Endodermal cell (in vitro differentiated cells): ENCODE measurements at regions not wholly inside any gene's neighbourhood (a gene's known extent, or its start where the extent isn't known, plus 50 kb on each side); places are given as distances from the start of the nearest gene placed in this dataset.

ENCODE experiments used
- DNase-seq: peaks from one replicate; pipeline ENCODE4 v3.0.0-alpha.2; 2017
- H3K27ac ChIP-seq: 2 replicates; pipeline ENCODE4 v1.5.1; 2013; ENCODE audit warnings: mild to moderate bottlenecking, low read depth, low read length, moderate library complexity
- H3K27me3 ChIP-seq: 2 replicates; pipeline ENCODE4 v1.6.1; 2013; ENCODE audit warnings: mild to moderate bottlenecking, low read length, moderate library complexity; ENCODE audit not compliant: insufficient read depth, control insufficient read depth, poor library complexity, severe bottlenecking
- H3K36me3 ChIP-seq: 2 replicates; pipeline ENCODE4 v1.7.0; 2013; ENCODE audit warnings: mild to moderate bottlenecking, low read length, moderate library complexity; ENCODE audit not compliant: control insufficient read depth, insufficient read depth
- H3K4me1 ChIP-seq: one replicate; pipeline ENCODE4 v1.7.0; 2013; ENCODE audit warnings: low read length; ENCODE audit not compliant: control insufficient read depth, insufficient read depth
- H3K4me3 ChIP-seq: 2 replicates; pipeline ENCODE4 v1.5.1; 2013; ENCODE audit warnings: mild to moderate bottlenecking, low read length, moderate library complexity
- H3K9ac ChIP-seq: 2 replicates; pipeline ENCODE4 v1.6.1; 2013; ENCODE audit warnings: mild to moderate bottlenecking, low read length, moderate library complexity; ENCODE audit not compliant: poor library complexity, severe bottlenecking; ENCODE audit errors: extremely low read depth
- H3K9me3 ChIP-seq: 2 replicates; pipeline ENCODE4 v1.6.1; 2013; ENCODE audit warnings: mild to moderate bottlenecking, low read length, moderate library complexity; ENCODE audit not compliant: control insufficient read depth
- H3K27ac Mint-ChIP-seq: 2 replicates; pipeline ENCODE4 v1.8.0; 2020; ENCODE audit warnings: mixed read lengths
- H3K27me3 Mint-ChIP-seq: 2 replicates; pipeline ENCODE4 v1.8.0; 2021; ENCODE audit warnings: mild to moderate bottlenecking, mixed read lengths; ENCODE audit not compliant: insufficient read depth
- H3K36me3 Mint-ChIP-seq: 2 replicates; pipeline ENCODE4 v1.8.0; 2020; ENCODE audit warnings: low read depth, mixed read lengths
- H3K4me1 Mint-ChIP-seq: 2 replicates; pipeline ENCODE4 v1.8.0; 2020; ENCODE audit warnings: mixed read lengths
- H3K4me3 Mint-ChIP-seq: 2 replicates; pipeline ENCODE4 v1.8.0; 2020; ENCODE audit warnings: mild to moderate bottlenecking, moderate library complexity, mixed read lengths
- H3K9me3 Mint-ChIP-seq: 2 replicates; pipeline ENCODE4 v1.8.0; 2020; ENCODE audit warnings: mild to moderate bottlenecking, mixed read lengths
- WGBS, 2 experiments: methylation state at CpG; one replicate each; pipeline versions ENCODE4 v1.1.5 to v1.1.7; 2013; ENCODE audit warnings: missing lambda C conversion rate in 2 of 2, mixed read lengths in 1 of 2; ENCODE audit not compliant: insufficient coverage in 1 of 2, insufficient read length in 1 of 2; 5-methylcytosine and 5-hydroxymethylcytosine counted together
- TF ChIP-seq, protein P1 (sequence below): fragments of 200-600 bp; sonication (generic); conservative IDR thresholded peaks from 2 replicates; pipeline ENCODE4 v1.5.0; 2021; ENCODE audit warnings: antibody characterized with exemption, mild to moderate bottlenecking

DNA sequence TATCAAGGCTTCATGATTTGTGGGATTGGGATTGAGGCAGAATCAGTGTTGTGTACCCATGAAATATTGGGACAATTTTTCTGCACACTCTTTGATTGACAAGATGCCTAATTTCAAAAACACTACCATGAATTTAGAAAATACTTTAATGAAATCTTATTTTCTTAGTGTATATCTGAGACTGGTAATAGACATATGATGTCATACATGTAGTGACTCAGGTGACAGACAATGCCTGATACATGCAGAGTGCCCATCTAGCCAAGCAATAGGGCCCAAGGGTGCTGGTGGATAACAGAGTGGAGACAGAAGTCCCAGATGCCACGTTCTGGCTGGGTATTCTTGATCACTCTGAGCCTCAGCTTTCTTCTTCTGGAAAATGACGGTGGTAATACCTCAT lies 279.6 kb upstream of the ARID1B start:
- H3K27me3 Mint-ChIP-seq = no peaks in the 10 kb centered on the region
- WGBS, 2 experiments = 76 to 100% methylated on average over 1 to 2 of the region's 2 CpGs
- no peaks in the 10 kb centered on the region for H3K36me3 Mint-ChIP-seq
- H3K27me3 ChIP-seq = no peaks in the 10 kb centered on the region
- no peak overlapping the region for H3K4me3 Mint-ChIP-seq
- H3K9me3 Mint-ChIP-seq = no peaks in the 10 kb centered on the region
- H3K9me3 ChIP-seq = no peaks in the 10 kb centered on the region
- no peaks in the 10 kb centered on the region for H3K4me1 ChIP-seq
- H3K27ac Mint-ChIP-seq = no peak overlapping the region
- TF ChIP-seq, protein P1, sequence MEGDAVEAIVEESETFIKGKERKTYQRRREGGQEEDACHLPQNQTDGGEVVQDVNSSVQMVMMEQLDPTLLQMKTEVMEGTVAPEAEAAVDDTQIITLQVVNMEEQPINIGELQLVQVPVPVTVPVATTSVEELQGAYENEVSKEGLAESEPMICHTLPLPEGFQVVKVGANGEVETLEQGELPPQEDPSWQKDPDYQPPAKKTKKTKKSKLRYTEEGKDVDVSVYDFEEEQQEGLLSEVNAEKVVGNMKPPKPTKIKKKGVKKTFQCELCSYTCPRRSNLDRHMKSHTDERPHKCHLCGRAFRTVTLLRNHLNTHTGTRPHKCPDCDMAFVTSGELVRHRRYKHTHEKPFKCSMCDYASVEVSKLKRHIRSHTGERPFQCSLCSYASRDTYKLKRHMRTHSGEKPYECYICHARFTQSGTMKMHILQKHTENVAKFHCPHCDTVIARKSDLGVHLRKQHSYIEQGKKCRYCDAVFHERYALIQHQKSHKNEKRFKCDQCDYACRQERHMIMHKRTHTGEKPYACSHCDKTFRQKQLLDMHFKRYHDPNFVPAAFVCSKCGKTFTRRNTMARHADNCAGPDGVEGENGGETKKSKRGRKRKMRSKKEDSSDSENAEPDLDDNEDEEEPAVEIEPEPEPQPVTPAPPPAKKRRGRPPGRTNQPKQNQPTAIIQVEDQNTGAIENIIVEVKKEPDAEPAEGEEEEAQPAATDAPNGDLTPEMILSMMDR = no peak
- no peak overlapping the region for H3K4me3 ChIP-seq
- no peaks in the 10 kb centered on the region for H3K4me1 Mint-ChIP-seq
- H3K9ac ChIP-seq = no peak overlapping the region
- no peaks in the 10 kb centered on the region for H3K36me3 ChIP-seq
- no peak overlapping the region for H3K27ac ChIP-seq
- no peak for DNase-seq

DNA sequence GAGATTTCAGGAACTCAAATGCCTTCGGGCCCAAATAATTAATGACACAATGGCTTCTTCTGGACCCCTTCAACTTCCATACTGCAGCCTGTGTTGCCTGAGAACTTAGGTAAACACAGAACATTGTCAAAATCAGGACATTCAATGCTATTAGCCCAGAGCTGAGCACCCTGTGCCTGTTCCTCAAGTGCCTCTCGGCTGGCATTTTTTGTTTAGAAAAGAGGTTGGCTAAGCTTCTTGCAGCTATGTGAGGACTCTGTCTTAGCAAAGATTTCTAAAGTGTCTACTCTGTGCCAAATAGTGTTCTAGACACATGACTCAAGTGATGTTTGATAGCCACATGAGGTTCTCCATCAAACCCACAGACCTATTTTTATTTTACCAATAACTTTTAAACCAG lies 289.3 kb upstream of the ARID1B start:
- no peak overlapping the region for H3K9ac ChIP-seq
- no peaks in the 10 kb centered on the region for H3K27me3 Mint-ChIP-seq
- H3K36me3 Mint-ChIP-seq = peaks cover 3% of the 10 kb centered on the region
- DNase-seq = no peak
- WGBS, 2 experiments = 91 to 95% methylated on average over 2 of the region's 2 CpGs
- no peaks in the 10 kb centered on the region for H3K4me1 Mint-ChIP-seq
- no peaks in the 10 kb centered on the region for H3K4me1 ChIP-seq
- H3K4me3 Mint-ChIP-seq = no peak overlapping the region
- no peaks in the 10 kb centered on the region for H3K36me3 ChIP-seq
- peaks cover 11% of the 10 kb centered on the region for H3K9me3 ChIP-seq
- H3K4me3 ChIP-seq = no peak overlapping the region
- no peak overlapping the region for H3K27ac Mint-ChIP-seq
- TF ChIP-seq, protein P1 = no peak
- H3K27me3 ChIP-seq = no peaks in the 10 kb centered on the region
- H3K9me3 Mint-ChIP-seq = peaks cover 41% of the 10 kb centered on the region
- no peak overlapping the region for H3K27ac ChIP-seq

DNA sequence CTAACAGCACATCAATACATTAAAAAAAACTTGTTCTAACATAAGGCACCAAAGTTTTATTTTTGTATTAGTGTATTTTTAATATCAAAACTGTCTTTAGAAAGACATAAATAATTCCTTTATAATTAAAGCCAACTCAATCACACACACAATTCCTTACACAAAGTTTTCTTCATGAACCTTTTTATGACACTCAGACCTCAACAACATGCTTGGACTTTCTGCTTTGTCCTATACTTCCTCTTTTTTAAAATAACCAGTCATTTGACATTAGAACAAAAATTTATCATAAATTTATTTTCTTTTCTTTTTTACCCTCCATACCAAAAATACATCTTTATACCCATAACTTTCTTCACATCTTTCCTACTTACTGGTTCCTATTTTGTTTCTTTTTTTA lies 292.0 kb upstream of the ARID1B start:
- H3K9me3 Mint-ChIP-seq = peaks cover 28% of the 10 kb centered on the region
- Histone ChIP-seq H3K4me1 (no peaks in the 10 kb centered on the region), H3K9me3 (peaks cover 11% of the 10 kb centered on the region), H3K36me3 (no peaks in the 10 kb centered on the region), H3K4me3 (no peak overlapping the region), H3K27ac (no peak overlapping the region), H3K27me3 (no peaks in the 10 kb centered on the region), H3K9ac (no peak overlapping the region)
- H3K4me3 Mint-ChIP-seq = no peak overlapping the region
- peaks cover 3% of the 10 kb centered on the region for H3K36me3 Mint-ChIP-seq
- no peaks in the 10 kb centered on the region for H3K27me3 Mint-ChIP-seq
- H3K4me1 Mint-ChIP-seq = no peaks in the 10 kb centered on the region
- DNase-seq = no peak
- no peak overlapping the region for H3K27ac Mint-ChIP-seq
- TF ChIP-seq, protein P1 = no peak
